LNCAP (cell line): ENCODE measurements at regions not wholly inside any gene's neighbourhood (a gene's known extent, or its start where the extent isn't known, plus 50 kb on each side); places are given as distances from the start of the nearest gene placed in this dataset.

ENCODE experiments used
- TF ChIP-seq, protein P1 (sequence below): fragments of 450-650 bp; IDR thresholded peaks from 2 replicates; pipeline ENCODE4 v1.5.1; 2017; ENCODE audit warnings: mild to moderate bottlenecking

DNA sequence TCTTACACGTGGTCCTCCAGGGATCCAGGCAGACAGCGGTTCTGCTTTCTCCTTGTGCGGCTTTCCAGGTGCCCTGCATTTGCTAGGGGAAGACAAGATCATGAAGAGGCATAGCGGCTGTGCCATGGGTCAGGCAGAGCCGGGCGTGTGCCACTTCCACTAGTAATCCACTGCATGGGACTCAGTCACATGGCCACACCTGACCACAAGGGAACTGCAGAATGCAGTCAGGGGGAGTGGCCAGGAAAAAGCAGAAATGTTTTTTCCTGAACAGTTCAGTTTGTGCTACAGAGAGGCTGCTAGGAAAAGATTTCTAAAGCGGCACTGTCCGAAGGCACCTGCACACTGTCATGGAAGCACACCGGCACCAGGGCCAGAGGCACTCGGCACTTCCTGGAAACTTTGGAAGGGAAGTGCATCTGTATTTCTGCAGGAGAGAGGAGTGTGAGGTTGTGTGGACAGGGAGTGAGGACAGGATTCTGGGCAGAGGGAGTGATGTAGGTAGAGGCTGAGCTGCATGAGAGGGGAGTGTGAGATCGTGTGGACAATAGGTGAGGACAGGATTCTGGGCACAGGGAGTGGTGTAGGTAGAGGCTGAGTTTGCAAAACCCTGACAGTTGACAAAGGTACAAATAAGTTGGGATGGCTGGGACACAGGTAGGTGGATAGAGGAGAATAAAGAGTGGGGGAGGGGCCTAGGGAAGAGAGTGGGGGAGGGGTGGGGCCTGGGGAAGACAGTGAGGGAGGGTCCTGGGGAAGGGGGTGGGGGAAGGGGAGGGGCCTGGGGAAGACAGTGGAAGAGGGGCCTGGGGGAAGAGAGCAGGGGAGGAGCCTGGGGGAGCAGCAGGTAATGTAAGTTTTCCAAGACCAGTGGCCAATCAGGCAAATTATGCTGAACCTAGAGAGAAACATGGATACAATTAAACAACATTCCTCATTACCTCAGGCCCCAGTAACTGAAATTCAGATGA lies 1436.3 kb downstream of the TBC1D22A start:
- TF ChIP-seq, protein P1, sequence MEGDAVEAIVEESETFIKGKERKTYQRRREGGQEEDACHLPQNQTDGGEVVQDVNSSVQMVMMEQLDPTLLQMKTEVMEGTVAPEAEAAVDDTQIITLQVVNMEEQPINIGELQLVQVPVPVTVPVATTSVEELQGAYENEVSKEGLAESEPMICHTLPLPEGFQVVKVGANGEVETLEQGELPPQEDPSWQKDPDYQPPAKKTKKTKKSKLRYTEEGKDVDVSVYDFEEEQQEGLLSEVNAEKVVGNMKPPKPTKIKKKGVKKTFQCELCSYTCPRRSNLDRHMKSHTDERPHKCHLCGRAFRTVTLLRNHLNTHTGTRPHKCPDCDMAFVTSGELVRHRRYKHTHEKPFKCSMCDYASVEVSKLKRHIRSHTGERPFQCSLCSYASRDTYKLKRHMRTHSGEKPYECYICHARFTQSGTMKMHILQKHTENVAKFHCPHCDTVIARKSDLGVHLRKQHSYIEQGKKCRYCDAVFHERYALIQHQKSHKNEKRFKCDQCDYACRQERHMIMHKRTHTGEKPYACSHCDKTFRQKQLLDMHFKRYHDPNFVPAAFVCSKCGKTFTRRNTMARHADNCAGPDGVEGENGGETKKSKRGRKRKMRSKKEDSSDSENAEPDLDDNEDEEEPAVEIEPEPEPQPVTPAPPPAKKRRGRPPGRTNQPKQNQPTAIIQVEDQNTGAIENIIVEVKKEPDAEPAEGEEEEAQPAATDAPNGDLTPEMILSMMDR, result no peak

GRCh38 chr22:48197189-48197690 lies 1434.8 kb downstream of the TBC1D22A start:
- TF ChIP-seq, protein P1, result no peak

- TF ChIP-seq, protein P1, result no peak
Measured at GRCh38 chr22:48192920-48193319, 1430.5 kb downstream of the TBC1D22A start.

DNA sequence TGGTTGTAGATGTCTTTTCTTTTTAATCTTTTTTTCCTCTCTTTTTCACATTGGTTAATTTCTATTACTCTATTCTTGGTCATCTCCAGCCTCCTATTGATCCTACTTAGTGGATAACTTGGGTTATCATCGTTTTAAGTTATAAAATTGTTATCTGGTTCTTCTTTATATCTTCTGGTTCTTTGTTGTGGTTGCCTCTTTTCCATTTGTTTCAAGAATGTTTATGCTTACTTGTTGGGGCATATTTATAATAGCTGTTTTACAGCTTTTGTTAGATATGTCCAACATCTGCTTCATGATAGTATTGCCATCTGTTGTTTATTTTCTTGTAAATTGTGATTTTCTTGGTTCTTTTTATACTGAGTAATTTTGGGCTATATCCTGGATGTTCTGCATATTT lies 1429.6 kb downstream of the TBC1D22A start:
- TF ChIP-seq, protein P1, result no peak

- TF ChIP-seq, protein P1, result no peak
Measured at GRCh38 chr22:48188231-48188721, 1425.8 kb downstream of the TBC1D22A start.

GRCh38 chr22:48187356-48187755 lies 1424.9 kb downstream of the TBC1D22A start:
- TF ChIP-seq, protein P1, result no peak

DNA sequence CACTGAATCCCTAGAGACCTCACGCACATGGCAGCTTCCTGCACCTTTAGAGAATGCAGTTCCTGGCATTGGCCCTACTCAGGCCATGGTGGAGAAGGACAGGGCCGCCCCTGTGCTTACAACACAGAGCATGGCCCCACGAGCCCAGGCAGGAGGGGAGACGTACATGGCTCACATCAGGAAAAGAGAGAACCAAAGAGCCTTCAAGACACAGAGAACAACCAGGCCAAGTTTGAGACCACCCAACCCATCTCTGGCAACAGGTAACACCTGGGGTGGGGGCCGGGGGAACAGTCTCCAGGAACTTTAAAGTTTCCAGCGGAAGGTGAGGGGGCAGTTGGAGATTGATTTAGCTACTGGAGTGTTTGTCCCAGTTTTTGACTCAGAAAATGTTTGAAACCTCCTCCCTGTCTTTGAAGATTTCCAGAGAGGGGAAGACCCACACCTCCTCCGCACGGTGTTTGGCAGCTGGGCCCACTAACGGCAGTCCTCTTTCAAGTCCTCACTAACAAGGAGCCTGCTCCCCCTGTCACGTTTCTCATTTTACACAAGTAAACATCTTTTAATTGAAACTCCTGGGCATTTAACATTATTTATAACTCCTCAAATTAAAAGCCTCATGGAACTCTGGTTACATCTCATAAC lies 1423.8 kb downstream of the TBC1D22A start:
- TF ChIP-seq, protein P1, result no peak
